Vagina (tissue), 2 donors: ENCODE measurements at regions not wholly inside any gene's neighbourhood (a gene's known extent, or its start where the extent isn't known, plus 50 kb on each side); places are given as distances from the start of the nearest gene placed in this dataset.

Experiments
- CTCF ChIP-seq, 3 experiments: fragments of 450-650 bp in 2 of 3; fragments of 200-600 bp in 1 of 3; sonication (generic) in 1 of 3; IDR thresholded peaks; one replicate each; pipeline ENCODE4 v1.5.1; 2017 to 2019; ENCODE audit warnings: antibody characterized with exemption in 3 of 3, mild to moderate bottlenecking in 2 of 3, moderate library complexity in 2 of 3
- POLR2A ChIP-seq, 2 donors: fragments of 450-650 bp; IDR thresholded peaks; one replicate each; pipeline ENCODE4 v1.6.1; 2017; ENCODE audit warnings: antibody characterized with exemption in 2 of 2, mild to moderate bottlenecking in 2 of 2, moderate library complexity in 2 of 2
- POLR2AphosphoS5 ChIP-seq, 2 donors: sonication (generic); formaldehyde crosslinking; IDR thresholded peaks; one replicate each; pipeline ENCODE4 v1.9.0; 2017; ENCODE audit warnings: antibody characterized with exemption in 2 of 2, mild to moderate bottlenecking in 2 of 2, low read depth in 1 of 2; ENCODE audit not compliant: insufficient read depth in 1 of 2

- TF ChIP-seq POLR2A (IDR thresholded peaks at IDR 0.05) (no peak), CTCF (IDR thresholded peaks at IDR 0.05) (no peak), POLR2AphosphoS5 (IDR thresholded peaks at IDR 0.05; ENCODE audit: insufficient read depth in 1 of 2, low read depth in 1 of 2) (no peak)
Measured at GRCh38 chr10:120732643-120733313, 118.4 kb upstream of the WDR11 start.
